Nephron (organoid): ENCODE measurements at regions not wholly inside any gene's neighbourhood (a gene's known extent, or its start where the extent isn't known, plus 50 kb on each side); places are given as distances from the start of the nearest gene placed in this dataset.

Experiments used
- H3K27ac Mint-ChIP-seq, 3 experiments: 2 replicates each; pipeline ENCODE4 v1.8.0; 2020; ENCODE audit warnings: mixed read lengths in 3 of 3, mild to moderate bottlenecking in 2 of 3, moderate library complexity in 1 of 3
- H3K27me3 Mint-ChIP-seq: 2 replicates; pipeline ENCODE4 v1.8.0; 2021; ENCODE audit warnings: low read depth, mild to moderate bottlenecking, moderate library complexity, mixed read lengths
- H3K36me3 Mint-ChIP-seq: 2 replicates; pipeline ENCODE4 v1.8.0; 2020; ENCODE audit warnings: low read depth, mixed read lengths
- H3K4me1 Mint-ChIP-seq: 2 replicates; pipeline ENCODE4 v1.8.0; 2020; ENCODE audit warnings: mixed read lengths
- H3K4me3 Mint-ChIP-seq, 3 experiments: 2 replicates each; pipeline ENCODE4 v1.8.0; 2020; ENCODE audit warnings: mild to moderate bottlenecking in 3 of 3, mixed read lengths in 3 of 3, moderate library complexity in 2 of 3
- H3K9me3 Mint-ChIP-seq: 2 replicates; pipeline ENCODE4 v1.8.0; 2020; ENCODE audit warnings: mixed read lengths
- TF ChIP-seq, protein P1 (sequence below), 3 experiments: fragments of 200-600 bp; sonication (generic); IDR thresholded peaks; one replicate each; pipeline ENCODE4 v1.5.0; 2021; ENCODE audit warnings: antibody characterized with exemption in 3 of 3; ENCODE audit not compliant: unreplicated experiment in 3 of 3

DNA sequence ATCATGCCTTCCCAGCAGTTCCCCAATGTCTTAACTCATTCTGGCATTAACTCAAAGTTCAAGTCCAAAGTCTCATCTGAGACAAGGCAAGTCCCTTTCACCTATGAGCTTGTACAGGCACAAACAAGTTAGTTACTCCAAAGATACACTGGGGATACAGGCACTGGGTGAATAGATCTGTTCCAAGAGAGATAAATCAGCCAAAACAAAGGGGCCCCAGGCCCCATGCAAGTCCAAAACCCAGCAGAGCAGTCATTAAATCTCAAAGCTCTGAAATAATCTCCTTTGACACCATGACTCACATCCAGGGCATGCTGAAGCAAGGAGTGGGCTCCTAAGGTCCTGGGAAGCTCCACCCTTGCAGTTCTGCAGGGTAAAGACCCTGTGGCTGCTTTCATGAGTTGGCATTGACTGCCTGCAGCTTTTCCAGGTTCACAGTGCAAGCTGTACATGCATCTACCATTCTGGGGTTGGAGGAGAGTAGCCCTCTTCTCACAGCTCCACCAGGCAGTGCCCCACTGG lies 332.2 kb upstream of the KIF2B start:
- TF ChIP-seq, protein P1, sequence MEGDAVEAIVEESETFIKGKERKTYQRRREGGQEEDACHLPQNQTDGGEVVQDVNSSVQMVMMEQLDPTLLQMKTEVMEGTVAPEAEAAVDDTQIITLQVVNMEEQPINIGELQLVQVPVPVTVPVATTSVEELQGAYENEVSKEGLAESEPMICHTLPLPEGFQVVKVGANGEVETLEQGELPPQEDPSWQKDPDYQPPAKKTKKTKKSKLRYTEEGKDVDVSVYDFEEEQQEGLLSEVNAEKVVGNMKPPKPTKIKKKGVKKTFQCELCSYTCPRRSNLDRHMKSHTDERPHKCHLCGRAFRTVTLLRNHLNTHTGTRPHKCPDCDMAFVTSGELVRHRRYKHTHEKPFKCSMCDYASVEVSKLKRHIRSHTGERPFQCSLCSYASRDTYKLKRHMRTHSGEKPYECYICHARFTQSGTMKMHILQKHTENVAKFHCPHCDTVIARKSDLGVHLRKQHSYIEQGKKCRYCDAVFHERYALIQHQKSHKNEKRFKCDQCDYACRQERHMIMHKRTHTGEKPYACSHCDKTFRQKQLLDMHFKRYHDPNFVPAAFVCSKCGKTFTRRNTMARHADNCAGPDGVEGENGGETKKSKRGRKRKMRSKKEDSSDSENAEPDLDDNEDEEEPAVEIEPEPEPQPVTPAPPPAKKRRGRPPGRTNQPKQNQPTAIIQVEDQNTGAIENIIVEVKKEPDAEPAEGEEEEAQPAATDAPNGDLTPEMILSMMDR (IDR thresholded peaks at IDR 0.05; ENCODE audit: unreplicated experiment in 3 of 3): no peak
- peaks cover 10% of the 10 kb centered on the region for H3K27me3 Mint-ChIP-seq
- H3K9me3 Mint-ChIP-seq: no peaks in the 10 kb centered on the region

DNA sequence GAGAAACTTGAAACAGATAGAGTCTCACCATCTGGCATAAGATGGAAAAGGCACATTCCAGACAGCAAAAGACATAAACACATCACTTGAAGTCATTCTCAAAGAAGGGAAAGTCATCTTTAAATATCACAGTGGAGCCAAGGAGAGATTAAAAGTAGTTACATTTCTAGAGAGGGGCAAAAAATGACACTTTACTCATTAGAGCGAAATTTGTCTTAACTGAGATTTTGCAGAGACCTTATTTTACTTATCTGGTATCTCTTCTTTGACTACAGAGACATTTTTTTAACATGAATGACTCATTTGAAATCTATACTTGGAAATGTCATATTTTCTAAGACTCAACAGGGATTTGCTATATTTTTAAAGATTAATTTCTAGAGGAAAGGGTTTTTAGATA lies 339.0 kb upstream of the KIF2B start:
- Mint-ChIP-seq H3K27me3 (peaks cover 9% of the 10 kb centered on the region), H3K36me3 (no peaks in the 10 kb centered on the region), H3K4me1 (no peaks in the 10 kb centered on the region), H3K4me3 (no peak overlapping the region), H3K27ac (no peak overlapping the region), H3K9me3 (no peaks in the 10 kb centered on the region)
- TF ChIP-seq, protein P1 (IDR thresholded peaks at IDR 0.05; ENCODE audit: unreplicated experiment in 3 of 3): no peak

More for the DNA sequence above, 332.2 kb upstream of the KIF2B start:
- Mint-ChIP-seq H3K4me1 (no peaks in the 10 kb centered on the region), H3K4me3 (no peak overlapping the region), H3K36me3 (no peaks in the 10 kb centered on the region), H3K27ac (no peak overlapping the region)

- no peak overlapping the region for H3K27ac Mint-ChIP-seq
- H3K4me1 Mint-ChIP-seq: no peaks in the 10 kb centered on the region
- no peaks in the 10 kb centered on the region for H3K36me3 Mint-ChIP-seq
- H3K27me3 Mint-ChIP-seq: no peaks in the 10 kb centered on the region
- no peaks in the 10 kb centered on the region for H3K9me3 Mint-ChIP-seq
- TF ChIP-seq, protein P1 (IDR thresholded peaks at IDR 0.05; ENCODE audit: unreplicated experiment in 3 of 3): no peak
- H3K4me3 Mint-ChIP-seq: no peak overlapping the region
Measured at GRCh38 chr17:53475002-53475401, 347.7 kb upstream of the KIF2B start.

- no peaks in the 10 kb centered on the region for H3K36me3 Mint-ChIP-seq
- H3K4me1 Mint-ChIP-seq: no peaks in the 10 kb centered on the region
- H3K27me3 Mint-ChIP-seq: no peaks in the 10 kb centered on the region
- no peak overlapping the region for H3K27ac Mint-ChIP-seq
- no peak overlapping the region for H3K4me3 Mint-ChIP-seq
- TF ChIP-seq, protein P1 (IDR thresholded peaks at IDR 0.05; ENCODE audit: unreplicated experiment in 3 of 3): no peak
- peaks cover 2% of the 10 kb centered on the region for H3K9me3 Mint-ChIP-seq
Measured at GRCh38 chr17:53472586-53472985, 350.1 kb upstream of the KIF2B start.

- no peak overlapping the region for H3K4me3 Mint-ChIP-seq
- no peak overlapping the region for H3K27ac Mint-ChIP-seq
- H3K27me3 Mint-ChIP-seq: no peaks in the 10 kb centered on the region
- H3K4me1 Mint-ChIP-seq: no peaks in the 10 kb centered on the region
- TF ChIP-seq, protein P1 (IDR thresholded peaks at IDR 0.05; ENCODE audit: unreplicated experiment in 3 of 3): no peak
- peaks cover 2% of the 10 kb centered on the region for H3K9me3 Mint-ChIP-seq
- H3K36me3 Mint-ChIP-seq: no peaks in the 10 kb centered on the region
Measured at GRCh38 chr17:53471514-53471913, 351.2 kb upstream of the KIF2B start.

DNA sequence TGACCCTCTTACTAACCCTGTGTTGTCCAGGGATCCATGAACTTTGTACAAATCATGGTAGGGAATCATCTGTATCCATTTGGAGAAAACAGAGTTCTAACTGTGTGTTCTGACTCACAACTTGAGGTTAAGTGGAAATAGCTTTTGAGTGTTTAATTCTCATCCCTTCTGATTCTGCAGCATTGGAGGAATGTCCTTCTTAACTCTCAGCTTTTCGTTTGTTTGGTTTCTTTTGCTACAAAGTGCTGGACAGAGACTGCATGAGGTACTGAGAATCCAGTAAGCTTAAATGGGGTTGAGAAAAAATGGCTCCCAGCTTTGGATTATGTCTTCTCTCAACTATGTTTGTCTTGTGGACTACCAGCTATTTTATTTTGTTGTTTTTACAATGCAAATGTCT lies 352.1 kb upstream of the KIF2B start:
- H3K9me3 Mint-ChIP-seq: peaks cover 2% of the 10 kb centered on the region
- no peaks in the 10 kb centered on the region for H3K36me3 Mint-ChIP-seq
- TF ChIP-seq, protein P1 (IDR thresholded peaks at IDR 0.05; ENCODE audit: unreplicated experiment in 3 of 3): no peak
- H3K4me1 Mint-ChIP-seq: no peaks in the 10 kb centered on the region
- H3K27me3 Mint-ChIP-seq: no peaks in the 10 kb centered on the region
- H3K4me3 Mint-ChIP-seq: no peak overlapping the region
- no peak overlapping the region for H3K27ac Mint-ChIP-seq
